Coronary artery (tissue), 2 donors: ENCODE measurements at regions not wholly inside any gene's neighbourhood (a gene's known extent, or its start where the extent isn't known, plus 50 kb on each side); places are given as distances from the start of the nearest gene placed in this dataset.

Experiments used
- DNase-seq: peaks from one replicate; pipeline ENCODE4 v3.0.0-alpha.2; 2017; ENCODE audit warnings: low spot score
- H3K27ac ChIP-seq, 2 donors: fragments of 200-600 bp; sonication (generic); one replicate each; pipeline ENCODE4 v1.5.1; 2016 to 2019
- H3K4me3 ChIP-seq: fragments of 200-600 bp; sonication (generic); 2 replicates; pipeline ENCODE4 v1.5.1; 2016; ENCODE audit warnings: mild to moderate bottlenecking, moderate library complexity
- TF ChIP-seq, protein P1 (sequence below): fragments of 200-600 bp; sonication (generic); IDR thresholded peaks from one replicate; pipeline ENCODE4 v1.5.1; 2019; ENCODE audit warnings: antibody characterized with exemption

DNA sequence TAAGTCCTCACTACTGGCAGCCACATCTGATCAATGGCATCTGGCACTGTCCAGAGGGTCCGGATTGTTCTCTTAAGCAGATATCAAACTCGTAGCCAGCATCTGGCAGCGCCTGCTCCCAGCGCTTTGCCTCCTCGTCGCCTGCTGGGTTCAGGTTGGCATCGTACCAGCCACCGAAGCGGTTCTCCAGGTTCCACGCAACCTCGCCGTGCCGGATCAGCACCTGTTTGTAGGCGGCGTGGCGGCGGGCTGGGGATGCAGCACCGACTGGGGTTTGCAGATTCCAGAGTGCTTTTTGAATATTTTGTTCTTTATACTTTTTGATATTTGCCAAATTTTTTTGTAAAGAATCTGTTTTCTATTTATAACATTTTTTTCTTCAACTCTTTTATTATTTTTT is 111.6 kb downstream of the NR2F2 start:
- DNase-seq = no peak
- Histone ChIP-seq H3K4me3 (no peak overlapping the region), H3K27ac (no peak overlapping the region)
- TF ChIP-seq, protein P1, sequence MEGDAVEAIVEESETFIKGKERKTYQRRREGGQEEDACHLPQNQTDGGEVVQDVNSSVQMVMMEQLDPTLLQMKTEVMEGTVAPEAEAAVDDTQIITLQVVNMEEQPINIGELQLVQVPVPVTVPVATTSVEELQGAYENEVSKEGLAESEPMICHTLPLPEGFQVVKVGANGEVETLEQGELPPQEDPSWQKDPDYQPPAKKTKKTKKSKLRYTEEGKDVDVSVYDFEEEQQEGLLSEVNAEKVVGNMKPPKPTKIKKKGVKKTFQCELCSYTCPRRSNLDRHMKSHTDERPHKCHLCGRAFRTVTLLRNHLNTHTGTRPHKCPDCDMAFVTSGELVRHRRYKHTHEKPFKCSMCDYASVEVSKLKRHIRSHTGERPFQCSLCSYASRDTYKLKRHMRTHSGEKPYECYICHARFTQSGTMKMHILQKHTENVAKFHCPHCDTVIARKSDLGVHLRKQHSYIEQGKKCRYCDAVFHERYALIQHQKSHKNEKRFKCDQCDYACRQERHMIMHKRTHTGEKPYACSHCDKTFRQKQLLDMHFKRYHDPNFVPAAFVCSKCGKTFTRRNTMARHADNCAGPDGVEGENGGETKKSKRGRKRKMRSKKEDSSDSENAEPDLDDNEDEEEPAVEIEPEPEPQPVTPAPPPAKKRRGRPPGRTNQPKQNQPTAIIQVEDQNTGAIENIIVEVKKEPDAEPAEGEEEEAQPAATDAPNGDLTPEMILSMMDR = no peak

- TF ChIP-seq, protein P1 = no peak
- Histone ChIP-seq H3K4me3 (no peak overlapping the region), H3K27ac (no peak overlapping the region)
- no peak for DNase-seq
These were observed 114.4 kb downstream of the NR2F2 start for GRCh38 chr15:96444865-96445264.

DNA sequence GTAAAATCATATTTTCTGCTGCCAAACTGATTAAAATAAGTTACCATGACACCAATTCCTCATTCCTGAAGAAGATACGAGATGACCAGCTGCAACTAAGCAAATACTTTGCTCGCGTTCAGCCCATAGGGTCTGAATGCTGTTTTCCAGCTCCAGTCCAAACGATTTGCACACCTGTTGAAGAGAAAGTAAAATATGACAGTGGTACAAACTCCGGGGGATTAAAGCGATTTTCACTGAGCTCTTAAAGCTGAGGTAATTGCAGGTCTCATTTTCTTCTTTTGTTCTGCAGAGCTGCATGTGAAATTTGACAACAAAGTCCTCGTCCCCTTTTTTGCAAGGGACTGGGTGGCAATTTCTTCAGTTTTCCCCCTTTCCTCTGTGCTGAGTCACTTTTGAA is 118.4 kb downstream of the NR2F2 start:
- no peak overlapping the region for H3K27ac ChIP-seq
- H3K4me3 ChIP-seq = no peak overlapping the region
- no peak for DNase-seq
- TF ChIP-seq, protein P1 = no peak

GRCh38 chr15:96457841-96458240 is 127.3 kb downstream of the NR2F2 start:
- H3K4me3 ChIP-seq = no peak overlapping the region
- H3K27ac ChIP-seq = no peak overlapping the region
- DNase-seq = no peak
- TF ChIP-seq, protein P1 = no peak

GRCh38 chr15:96460106-96460505 is 129.6 kb downstream of the NR2F2 start:
- no peak for DNase-seq
- H3K27ac ChIP-seq = no peak overlapping the region
- H3K4me3 ChIP-seq = no peak overlapping the region
- TF ChIP-seq, protein P1 = no peak

DNA sequence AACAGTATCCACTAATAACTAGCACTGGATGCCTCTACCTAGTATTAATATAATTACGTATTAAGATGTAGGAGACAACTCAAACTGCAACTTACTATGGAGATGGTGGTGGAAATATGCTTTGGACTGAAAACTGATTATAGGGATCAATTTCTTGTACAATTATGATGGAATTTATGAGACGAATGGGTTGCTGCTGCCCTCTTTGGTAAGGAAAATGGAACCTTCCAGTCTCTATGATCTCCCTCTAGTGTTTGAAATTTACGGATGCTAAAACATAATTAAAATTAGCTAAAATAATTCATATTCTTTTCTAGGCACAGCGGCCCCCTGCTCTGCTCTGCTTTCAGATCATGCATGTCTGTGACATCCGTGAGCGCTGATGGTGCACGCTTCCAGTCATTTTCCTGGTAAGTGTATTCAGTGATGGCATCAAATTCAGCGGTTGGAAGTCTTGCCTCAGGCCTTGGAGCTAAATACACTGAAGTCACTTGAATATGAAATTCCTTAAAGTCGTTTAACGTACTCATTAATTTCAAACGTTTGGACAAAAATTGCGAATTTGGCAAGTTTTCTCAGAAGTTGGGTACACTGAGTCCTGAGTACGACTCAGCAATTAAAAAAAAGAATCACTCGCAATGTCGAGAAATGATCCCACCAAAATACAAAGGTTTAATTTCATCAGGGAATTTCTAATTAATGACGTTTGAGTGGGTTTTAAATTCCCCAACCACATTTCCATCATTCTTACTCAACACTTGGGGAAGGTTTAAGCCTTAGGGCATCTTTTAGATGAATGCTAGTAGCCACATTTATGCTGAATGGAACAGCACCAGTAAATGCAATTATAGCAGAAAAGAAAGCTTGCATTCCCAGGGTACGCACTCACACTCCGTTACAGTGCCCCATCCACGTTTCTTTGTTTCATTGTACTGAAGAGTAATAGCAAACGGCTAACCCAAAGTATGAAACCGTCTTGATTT is 132.6 kb downstream of the NR2F2 start:
- DNase-seq = no peak
- Histone ChIP-seq H3K27ac (no peak overlapping the region), H3K4me3 (no peak overlapping the region)
- TF ChIP-seq, protein P1 = no peak
